ENCODE measurements at regions not wholly inside any gene's neighbourhood (a gene's known extent, or its start where the extent isn't known, plus 50 kb on each side); places are given as distances from the start of the nearest gene placed in this dataset.

- Histone ChIP-seq H3K79me2 (ENCODE audit: control insufficient read depth, insufficient read depth, low read length) (no peaks in the 10 kb centered on the region), H3K4me3 (ENCODE audit: control insufficient read depth in 2 of 3, extremely low read depth in 1 of 3, insufficient read depth in 2 of 3, low read depth in 1 of 3, low read length in 3 of 3) (no peak overlapping the region), H3K27me3 (ENCODE audit: control insufficient read depth, extremely low read depth, insufficient read depth, low read length) (peaks cover 28% of the 10 kb centered on the region), H2AFZ (ENCODE audit: control insufficient read depth, low read length) (no peak overlapping the region), H3K4me2 (ENCODE audit: control insufficient read depth, extremely low read depth, insufficient read depth, low read depth, low read length) (no peak overlapping the region), H3K27ac (ENCODE audit: control insufficient read depth, insufficient read depth, low read length) (no peak overlapping the region), H3K9ac (ENCODE audit: control insufficient read depth, extremely low read depth, insufficient read depth, low read length) (no peak overlapping the region), H3K36me3 (ENCODE audit: control insufficient read depth in 2 of 2, extremely low read depth in 1 of 2, insufficient read depth in 2 of 2, low read length in 2 of 2) (no peaks in the 10 kb centered on the region), H3K9me1 (ENCODE audit: control insufficient read depth, extremely low read depth, insufficient read depth, low read length) (no peaks in the 10 kb centered on the region), H4K20me1 (ENCODE audit: control insufficient read depth, extremely low read depth, insufficient read depth, low read length) (no peaks in the 10 kb centered on the region), H3K4me1 (ENCODE audit: control insufficient read depth, extremely low read depth, insufficient read depth, low read length) (no peaks in the 10 kb centered on the region), H3K9me3 (ENCODE audit: control insufficient read depth, low read depth, low read length) (no peaks in the 10 kb centered on the region)
- no peak for TF ChIP-seq EZH2 (IDR thresholded peaks at IDR 0.05; ENCODE audit: low read length)
- TF ChIP-seq CTCF (optimal IDR thresholded peaks at IDR 0.05 in 1 of 3, IDR thresholded peaks at IDR 0.05 in 1 of 3, conservative IDR thresholded peaks at IDR 0.05 in 1 of 3; ENCODE audit: extremely low read depth in 1 of 3, insufficient read depth in 2 of 3, low read length in 3 of 3): no peak
- FAIRE-seq (no peak), DNase-seq (ENCODE audit: low read depth, low spot score) (no peak)
- dilution Hi-C loops (cut with MboI; ENCODE audit: extremely low pct_ligation_motif_present, low sequenced_read_pairs): no loop called here
Observed at GRCh38 chr1:230003409-230003808, 63.6 kb upstream of the GALNT2 start.

GRCh38 chr1:230005040-230005439 lies 62.0 kb upstream of the GALNT2 start:
- FAIRE-seq (no peak), DNase-seq (ENCODE audit: low read depth, low spot score) (no peak)
- Histone ChIP-seq H3K79me2 (ENCODE audit: control insufficient read depth, insufficient read depth, low read length) (no peaks in the 10 kb centered on the region), H3K9me1 (ENCODE audit: control insufficient read depth, extremely low read depth, insufficient read depth, low read length) (no peaks in the 10 kb centered on the region), H3K4me2 (ENCODE audit: control insufficient read depth, extremely low read depth, insufficient read depth, low read depth, low read length) (no peak overlapping the region), H3K9ac (ENCODE audit: control insufficient read depth, extremely low read depth, insufficient read depth, low read length) (no peak overlapping the region), H3K36me3 (ENCODE audit: control insufficient read depth in 2 of 2, extremely low read depth in 1 of 2, insufficient read depth in 2 of 2, low read length in 2 of 2) (no peaks in the 10 kb centered on the region), H3K27ac (ENCODE audit: control insufficient read depth, insufficient read depth, low read length) (no peak overlapping the region), H4K20me1 (ENCODE audit: control insufficient read depth, extremely low read depth, insufficient read depth, low read length) (no peaks in the 10 kb centered on the region), H3K9me3 (ENCODE audit: control insufficient read depth, low read depth, low read length) (no peaks in the 10 kb centered on the region), H3K4me1 (ENCODE audit: control insufficient read depth, extremely low read depth, insufficient read depth, low read length) (no peaks in the 10 kb centered on the region), H3K27me3 (ENCODE audit: control insufficient read depth, extremely low read depth, insufficient read depth, low read length) (peaks cover 20% of the 10 kb centered on the region), H2AFZ (ENCODE audit: control insufficient read depth, low read length) (no peak overlapping the region), H3K4me3 (ENCODE audit: control insufficient read depth in 2 of 3, extremely low read depth in 1 of 3, insufficient read depth in 2 of 3, low read depth in 1 of 3, low read length in 3 of 3) (no peak overlapping the region)
- TF ChIP-seq CTCF (optimal IDR thresholded peaks at IDR 0.05 in 1 of 3, IDR thresholded peaks at IDR 0.05 in 1 of 3, conservative IDR thresholded peaks at IDR 0.05 in 1 of 3; ENCODE audit: extremely low read depth in 1 of 3, insufficient read depth in 2 of 3, low read length in 3 of 3) (no peak), EZH2 (IDR thresholded peaks at IDR 0.05; ENCODE audit: low read length) (no peak)
- dilution Hi-C loops (cut with MboI; ENCODE audit: extremely low pct_ligation_motif_present, low sequenced_read_pairs): no loop called here

All from keratinocyte (primary cell).